ES-I3 (cell line): ENCODE measurements at regions not wholly inside any gene's neighbourhood (a gene's known extent, or its start where the extent isn't known, plus 50 kb on each side); places are given as distances from the start of the nearest gene placed in this dataset.
"Not testable (repeated sequence)": the region's sequence is repeated elsewhere in the genome, so short reads cannot be mapped to it uniquely, and the experiment has no call there.

Source experiments
- H3K36me3 ChIP-seq: 2 replicates; pipeline ENCODE4 v1.6.1; 2013; ENCODE audit warnings: mild to moderate bottlenecking, low read length, control low read depth, moderate library complexity; ENCODE audit not compliant: insufficient read depth
- H3K4me1 ChIP-seq: 2 replicates; pipeline ENCODE4 v1.6.1; 2013; ENCODE audit warnings: mild to moderate bottlenecking, control low read depth, low read length; ENCODE audit not compliant: insufficient read depth
- H3K9ac ChIP-seq: 2 replicates; pipeline ENCODE4 v1.6.1; 2013; ENCODE audit warnings: low read depth, mild to moderate bottlenecking, low read length, moderate library complexity
- H3K9me3 ChIP-seq: 2 replicates; pipeline ENCODE4 v1.6.1; 2013; ENCODE audit warnings: mild to moderate bottlenecking, low read length, moderate library complexity; ENCODE audit not compliant: control insufficient read depth, insufficient read depth

DNA sequence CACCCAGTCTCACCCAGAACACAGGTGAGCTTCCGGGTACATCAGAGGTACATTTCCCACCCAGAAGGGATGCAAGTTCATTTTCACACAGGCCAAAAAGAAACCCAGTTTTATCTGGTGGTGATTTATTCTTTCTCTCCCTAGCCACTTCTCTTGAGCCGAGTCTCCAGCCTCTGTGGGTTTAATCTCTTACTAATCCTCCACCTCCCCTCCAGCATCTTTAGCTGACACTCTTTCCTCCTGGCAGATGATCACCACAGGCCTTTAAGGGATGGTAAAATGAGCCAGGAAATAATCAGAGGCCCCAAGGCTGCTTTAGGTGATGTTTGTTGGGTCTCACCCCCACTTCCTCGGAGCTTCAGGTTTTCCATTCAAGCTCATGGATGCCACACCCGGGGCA is 145.7 kb upstream of the DLX2 start:
- H3K4me1 ChIP-seq = peaks cover 60% of the 10 kb centered on the region
- H3K9ac ChIP-seq = no peak overlapping the region
- no peaks in the 10 kb centered on the region for H3K36me3 ChIP-seq
- no peaks in the 10 kb centered on the region; the same call in 1 of the 2 replicates for H3K9me3 ChIP-seq

DNA sequence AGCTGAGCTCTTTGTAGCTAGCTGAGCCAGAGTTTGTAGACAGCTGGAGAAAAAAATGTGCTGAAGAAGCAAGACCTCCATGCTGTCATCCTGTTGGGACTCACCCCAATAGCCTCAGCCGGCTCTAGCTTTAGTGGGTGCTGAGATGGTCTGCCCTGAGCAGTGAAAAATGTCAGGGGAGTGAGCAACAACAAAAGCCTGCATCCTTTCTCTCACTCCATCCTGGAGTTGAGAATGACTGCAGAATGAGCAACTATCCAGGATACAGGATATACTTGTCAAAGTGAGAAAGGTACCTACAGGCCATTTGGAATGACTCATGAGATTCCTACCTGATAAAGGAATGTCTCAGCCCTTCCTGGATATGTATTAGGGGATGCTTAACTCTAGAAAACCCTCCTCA is 146.1 kb upstream of the DLX2 start:
- H3K4me1 ChIP-seq = peaks cover 64% of the 10 kb centered on the region
- H3K9ac ChIP-seq = no peak overlapping the region
- no peaks in the 10 kb centered on the region for H3K36me3 ChIP-seq
- H3K9me3 ChIP-seq = no peaks in the 10 kb centered on the region; the same call in 1 of the 2 replicates

GRCh38 chr2:172249334-172249733 is 146.6 kb upstream of the DLX2 start:
- no peak overlapping the region for H3K9ac ChIP-seq
- peaks cover 65% of the 10 kb centered on the region for H3K4me1 ChIP-seq
- no peaks in the 10 kb centered on the region for H3K36me3 ChIP-seq
- H3K9me3 ChIP-seq = no peaks in the 10 kb centered on the region; the same call in 1 of the 2 replicates

DNA sequence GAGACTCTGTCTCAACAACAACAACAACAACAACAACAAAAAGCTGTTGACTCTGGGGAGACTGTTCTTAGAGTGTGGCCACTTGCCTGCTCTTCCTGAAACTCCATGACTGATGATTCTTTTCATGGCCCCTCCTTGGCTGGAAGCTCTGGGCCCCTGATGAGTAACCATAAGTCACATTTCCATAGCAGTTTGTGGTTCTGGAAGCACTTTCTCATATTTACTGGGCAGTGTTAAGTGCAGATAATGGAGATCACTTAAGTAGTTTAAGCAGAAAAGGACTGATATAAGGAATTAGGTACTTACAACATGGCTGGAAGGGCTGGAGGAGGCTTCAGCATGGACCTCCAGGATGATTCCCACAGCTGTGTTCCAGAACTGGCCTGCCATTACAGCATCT is 147.3 kb upstream of the DLX2 start:
- no peak overlapping the region for H3K9ac ChIP-seq
- no peaks in the 10 kb centered on the region for H3K36me3 ChIP-seq
- no peaks in the 10 kb centered on the region; the same call in 1 of the 2 replicates for H3K9me3 ChIP-seq
- peaks cover 65% of the 10 kb centered on the region for H3K4me1 ChIP-seq

- peaks cover 65% of the 10 kb centered on the region for H3K4me1 ChIP-seq
- no peak overlapping the region for H3K9ac ChIP-seq
- no peaks in the 10 kb centered on the region for H3K36me3 ChIP-seq
- no peaks in the 10 kb centered on the region for H3K9me3 ChIP-seq
Measured at GRCh38 chr2:172251231-172251630, 148.5 kb upstream of the DLX2 start.

- Histone ChIP-seq H3K36me3 (no peaks in the 10 kb centered on the region), H3K9ac (no peak overlapping the region), H3K4me1 (peaks cover 57% of the 10 kb centered on the region), H3K9me3 (no peaks in the 10 kb centered on the region)
Measured at GRCh38 chr2:172252154-172252553, 149.5 kb upstream of the DLX2 start.

DNA sequence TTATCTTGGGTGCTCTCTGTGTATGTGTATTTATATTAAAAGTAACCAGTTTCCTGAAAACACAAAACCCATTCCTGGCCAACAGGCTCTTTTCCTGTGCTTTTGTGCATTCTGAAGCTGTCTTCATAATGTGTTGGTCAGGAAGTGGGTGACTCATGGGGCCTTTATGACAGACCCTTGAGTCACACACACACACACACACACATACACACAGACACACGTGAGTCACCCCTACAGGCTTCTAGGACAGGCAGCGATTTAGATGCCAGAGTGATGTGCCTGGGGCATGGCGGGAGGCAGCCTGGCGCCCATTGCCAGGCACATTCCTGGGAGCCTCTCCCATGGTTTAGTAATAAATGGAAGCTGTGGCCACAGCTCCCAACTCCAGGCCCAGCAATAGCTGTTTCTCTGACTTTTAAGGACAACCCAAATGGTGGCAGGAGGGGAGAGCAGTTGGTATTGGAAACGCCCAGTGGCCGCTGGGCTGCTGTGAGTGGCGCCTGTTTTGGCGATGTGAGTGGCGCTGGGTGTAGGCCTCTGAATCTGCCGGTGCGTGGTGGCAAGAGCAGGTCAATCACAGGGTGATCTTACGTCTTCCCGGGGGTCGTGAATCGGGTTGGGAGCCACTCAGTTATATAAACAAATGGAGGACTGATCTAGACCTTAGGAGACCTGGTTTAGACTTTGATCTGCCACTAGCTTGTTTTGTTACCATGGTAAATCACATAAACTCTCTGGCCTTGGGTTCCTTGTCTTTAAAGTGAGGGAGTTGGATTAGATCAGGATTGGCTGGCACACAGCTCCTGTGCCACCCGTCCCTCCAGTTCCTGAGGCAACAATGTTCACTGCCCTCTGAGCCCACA is 150.7 kb upstream of the DLX2 start:
- Histone ChIP-seq H3K4me1 (peaks cover 44% of the 10 kb centered on the region), H3K9ac (no peak overlapping the region), H3K36me3 (no peaks in the 10 kb centered on the region), H3K9me3 (no peaks in the 10 kb centered on the region)

DNA sequence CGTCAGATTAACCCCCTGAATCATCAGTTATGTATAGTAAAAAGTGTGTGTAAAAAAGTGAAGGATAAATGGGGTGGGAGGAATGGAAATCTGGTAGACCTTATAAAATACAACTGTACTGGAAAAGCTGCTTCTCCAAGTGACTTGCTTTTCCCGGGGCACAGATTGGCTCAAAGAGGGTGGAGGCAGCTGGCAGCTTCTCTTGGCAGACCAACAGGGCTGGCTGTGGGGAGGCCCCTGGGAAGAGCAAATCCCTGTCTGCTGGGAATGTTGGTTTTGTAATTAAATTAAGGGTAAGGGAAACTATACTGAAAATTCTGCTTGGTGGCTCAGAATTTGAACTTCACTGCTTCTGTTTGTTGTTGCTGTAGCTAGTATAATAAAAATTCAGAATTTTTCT is 154.2 kb upstream of the DLX2 start:
- Histone ChIP-seq H3K9me3 (no peaks in the 10 kb centered on the region), H3K4me1 (peaks cover 38% of the 10 kb centered on the region), H3K9ac (no peak overlapping the region), H3K36me3 (no peaks in the 10 kb centered on the region)

GRCh38 chr2:172259827-172260226 is 157.1 kb upstream of the DLX2 start:
- Histone ChIP-seq H3K9ac (no peak overlapping the region), H3K9me3 (no peaks in the 10 kb centered on the region), H3K36me3 (no peaks in the 10 kb centered on the region), H3K4me1 (peaks cover 18% of the 10 kb centered on the region)

DNA sequence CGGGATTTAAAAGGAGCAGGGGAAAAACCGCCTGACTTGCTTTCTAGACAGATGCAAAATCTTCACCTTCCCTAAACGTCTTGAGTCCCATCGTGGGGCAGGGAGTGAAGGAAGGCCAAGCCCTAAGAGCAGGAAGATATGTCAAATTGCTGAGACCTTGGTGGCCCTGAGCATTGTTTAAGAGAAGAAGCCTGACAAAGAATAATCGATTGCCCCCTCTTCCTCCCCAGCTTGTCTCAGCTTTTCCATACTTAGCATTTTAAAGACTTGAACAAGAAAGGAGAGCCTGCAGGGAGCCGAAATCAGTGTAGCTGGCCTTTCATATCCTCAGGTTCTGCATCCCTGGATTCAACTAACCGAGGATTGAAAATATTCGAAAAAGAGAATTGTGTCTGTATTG is 157.6 kb upstream of the DLX2 start:
- Histone ChIP-seq H3K9ac (no peak overlapping the region), H3K36me3 (no peaks in the 10 kb centered on the region), H3K9me3 (no peaks in the 10 kb centered on the region), H3K4me1 (peaks cover 18% of the 10 kb centered on the region)

DNA sequence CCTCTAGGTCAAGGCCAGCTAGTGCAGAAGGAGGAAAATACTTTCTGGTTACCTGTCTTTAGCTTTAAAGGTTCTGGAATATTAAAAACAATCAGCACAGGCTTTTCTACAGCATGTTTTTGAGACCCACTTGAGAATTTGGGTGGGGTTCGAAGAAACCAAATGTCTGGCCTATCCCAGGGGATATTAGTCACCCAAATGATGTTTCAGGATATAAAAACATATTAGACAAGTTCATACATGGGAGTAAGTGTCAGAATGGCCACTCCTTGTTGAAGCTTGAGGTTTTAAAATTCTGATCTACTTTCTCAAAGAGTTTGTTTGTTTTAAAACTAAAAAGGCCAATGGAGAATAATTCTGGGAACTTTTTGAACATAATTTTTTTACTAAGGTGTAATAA is 158.6 kb upstream of the DLX2 start:
- Histone ChIP-seq H3K36me3 (no peaks in the 10 kb centered on the region), H3K9me3 (no peaks in the 10 kb centered on the region), H3K9ac (no peak overlapping the region), H3K4me1 (peaks cover 18% of the 10 kb centered on the region)

- Histone ChIP-seq H3K36me3 (no peaks in the 10 kb centered on the region), H3K9ac (no peak overlapping the region), H3K9me3 (no peaks in the 10 kb centered on the region)
Measured at GRCh38 chr2:172262486-172262885, 159.8 kb upstream of the DLX2 start.

GRCh38 chr2:172264820-172265219 is 162.1 kb upstream of the DLX2 start:
- H3K4me1 ChIP-seq = peaks cover 12% of the 10 kb centered on the region
- H3K36me3 ChIP-seq, H3K9ac ChIP-seq, H3K9me3 ChIP-seq: not testable (repeated sequence)

More at GRCh38 chr2:172262486-172262885, 159.8 kb upstream of the DLX2 start:
- peaks cover 18% of the 10 kb centered on the region for H3K4me1 ChIP-seq

DNA sequence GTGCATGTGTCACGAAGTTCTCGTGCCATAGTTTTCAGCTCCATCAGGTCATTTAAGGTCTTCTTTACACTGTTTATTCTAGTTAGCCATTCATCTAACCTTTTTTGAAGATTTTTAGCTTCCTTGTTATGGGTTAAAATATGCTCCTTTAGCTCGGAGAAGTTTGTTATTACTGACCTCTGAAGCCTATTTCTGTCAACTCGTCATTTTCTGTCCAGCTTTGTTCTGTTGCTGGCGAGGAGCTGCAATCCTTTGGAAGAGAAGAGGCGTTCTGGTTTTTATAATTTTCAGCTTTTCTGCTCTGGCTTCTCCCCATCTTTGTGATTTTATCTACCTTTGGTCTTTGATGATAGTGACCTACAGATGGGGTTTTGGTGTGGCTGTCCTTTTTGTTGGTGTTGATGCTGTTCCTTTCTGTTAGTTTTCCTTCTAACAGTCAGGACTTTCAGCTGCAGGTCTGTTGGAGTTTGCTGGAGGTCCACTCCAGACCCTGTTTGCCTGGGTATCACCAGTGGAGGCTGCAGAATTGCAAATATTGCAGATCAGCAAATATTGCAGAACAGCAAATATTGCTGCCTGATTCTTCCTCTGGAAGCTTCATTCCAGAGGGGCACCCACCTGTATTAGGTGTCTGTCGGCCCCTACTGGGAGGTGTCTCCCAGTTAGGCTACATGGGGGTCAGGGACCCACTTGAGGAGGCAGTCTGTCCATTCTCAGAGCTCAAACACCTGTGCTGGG is 157.7 kb upstream of the ITGA6 start:
- not testable (repeated sequence) for H3K36me3 ChIP-seq, H3K9me3 ChIP-seq

More for the DNA sequence above, 157.7 kb upstream of the ITGA6 start:
- not testable (repeated sequence) for H3K4me1 ChIP-seq, H3K9ac ChIP-seq
